ENCODE measurements at regions not wholly inside any gene's neighbourhood (a gene's known extent, or its start where the extent isn't known, plus 50 kb on each side); places are given as distances from the start of the nearest gene placed in this dataset.

DNA sequence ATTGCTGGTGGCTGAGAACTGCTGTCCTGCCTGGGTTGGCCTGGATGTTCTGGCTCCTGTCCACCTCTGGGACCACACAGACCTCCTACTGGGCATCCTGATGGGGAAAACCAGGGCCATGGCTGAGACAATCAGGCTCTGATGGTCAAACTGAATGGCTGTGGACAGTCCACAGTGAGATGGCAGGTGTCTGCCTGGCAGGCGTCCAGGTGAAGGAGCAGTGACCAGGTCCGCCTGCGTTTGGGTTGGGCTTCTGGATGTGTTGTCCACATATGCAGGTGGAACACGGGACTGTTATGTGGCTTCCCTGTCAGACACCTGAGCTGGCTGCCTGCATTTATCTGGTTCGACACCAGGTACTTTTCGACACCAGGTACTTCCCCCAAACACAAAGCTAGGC, 241.7 kb downstream of the BUB3 start:
- TF ChIP-seq POLR2A (IDR thresholded peaks at IDR 0.05; ENCODE audit: insufficient read depth in 1 of 2, low read depth in 2 of 2, low read length in 2 of 2) (no peak), CC2D1A (CRISPR knock-in tag; IDR thresholded peaks at IDR 0.05) (no peak), GABPA (IDR thresholded peaks at IDR 0.05; ENCODE audit: low read depth, low read length) (no peak), GABPA (CRISPR knock-in tag; IDR thresholded peaks at IDR 0.05; ENCODE audit: low read depth) (no peak), NFYB (CRISPR knock-in tag; IDR thresholded peaks at IDR 0.05) (no peak), YY1 (IDR thresholded peaks at IDR 0.05; ENCODE audit: insufficient read depth, insufficient replicate concordance, low read depth, low read length) (no peak)
- TF ChIP-seq, protein P1, sequence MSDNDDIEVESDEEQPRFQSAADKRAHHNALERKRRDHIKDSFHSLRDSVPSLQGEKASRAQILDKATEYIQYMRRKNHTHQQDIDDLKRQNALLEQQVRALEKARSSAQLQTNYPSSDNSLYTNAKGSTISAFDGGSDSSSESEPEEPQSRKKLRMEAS (IDR thresholded peaks at IDR 0.05) = no peak

Data from HepG2 (cell line).